GM19328 (cell line): ENCODE measurements at regions not wholly inside any gene's neighbourhood (a gene's known extent, or its start where the extent isn't known, plus 50 kb on each side); places are given as distances from the start of the nearest gene placed in this dataset.

Source experiments
- ATAC-seq: cut with Tn5 transposase; IDR thresholded peaks from one replicate; pipeline ENCODE4 v1.9.1; 2021; ENCODE audit warnings: mild to moderate bottlenecking, moderate library complexity; ENCODE audit not compliant: unreplicated experiment

GRCh38 chr12:92370828-92371227, 225.2 kb upstream of the BTG1 start:
- ATAC-seq = no peak

- ATAC-seq = no peak
Measured at GRCh38 chr12:92369636-92370035, 224.0 kb upstream of the BTG1 start.

- ATAC-seq = no peak
Measured at GRCh38 chr12:92369056-92369455, 223.4 kb upstream of the BTG1 start.

GRCh38 chr12:92365836-92366235, 220.2 kb upstream of the BTG1 start:
- ATAC-seq = no peak

GRCh38 chr12:92365333-92365732, 219.7 kb upstream of the BTG1 start:
- ATAC-seq = no peak

- peak; percentile 51 for ATAC-seq
Measured at GRCh38 chr12:92363295-92364146, 217.9 kb upstream of the BTG1 start.

GRCh38 chr12:92362785-92363184, 217.1 kb upstream of the BTG1 start:
- ATAC-seq = peak; percentile 38

- ATAC-seq = no peak
Measured at GRCh38 chr12:92362126-92362525, 216.5 kb upstream of the BTG1 start.

GRCh38 chr12:92360543-92360942, 214.9 kb upstream of the BTG1 start:
- ATAC-seq = no peak

GRCh38 chr12:92359581-92360209, 214.0 kb upstream of the BTG1 start:
- ATAC-seq = no peak

GRCh38 chr12:92357584-92358261, 212.1 kb upstream of the BTG1 start:
- ATAC-seq = no peak

GRCh38 chr12:92356425-92356824, 210.8 kb upstream of the BTG1 start:
- ATAC-seq = no peak

- ATAC-seq = no peak
Measured at GRCh38 chr12:92349635-92350034, 204.0 kb upstream of the BTG1 start.

GRCh38 chr12:92342574-92342973, 196.9 kb upstream of the BTG1 start:
- no peak for ATAC-seq

GRCh38 chr12:92341065-92341668, 195.5 kb upstream of the BTG1 start:
- ATAC-seq = no peak

GRCh38 chr12:92340441-92341064, 194.9 kb upstream of the BTG1 start:
- no peak for ATAC-seq

- no peak for ATAC-seq
Measured at GRCh38 chr12:92340003-92340402, 194.4 kb upstream of the BTG1 start.

GRCh38 chr12:92339198-92339821, 193.7 kb upstream of the BTG1 start:
- ATAC-seq = no peak

- no peak for ATAC-seq
Measured at GRCh38 chr12:92338671-92339070, 193.0 kb upstream of the BTG1 start.

GRCh38 chr12:92338102-92338501, 192.5 kb upstream of the BTG1 start:
- no peak for ATAC-seq

- ATAC-seq = no peak
Measured at GRCh38 chr12:92337128-92337527, 191.5 kb upstream of the BTG1 start.
